Naive thymus-derived CD4-positive, alpha-beta T cell (primary cell): ENCODE measurements at regions not wholly inside any gene's neighbourhood (a gene's known extent, or its start where the extent isn't known, plus 50 kb on each side); places are given as distances from the start of the nearest gene placed in this dataset.
"Not testable (repeated sequence)": the region's sequence is repeated elsewhere in the genome, so short reads cannot be mapped to it uniquely, and the experiment has no call there.

Experiments used
- ATAC-seq: fragments of 150-1000 bp; cut with Tn5 transposase; 2 replicates; pipeline ENCODE4 v1.10.0; 2021; ENCODE audit warnings: mild to moderate bottlenecking, moderate library complexity
- CTCF ChIA-PET: fragments of 350-600 bp; sonication (Branson Sonifier 250); formaldehyde crosslinking; loops from one replicate; lab custom pipeline; 2021; ENCODE audit warnings: antibody characterized with exemption; lab: Charles Lee
- POLR2A ChIA-PET: fragments of 350-600 bp; sonication (Branson Sonifier 250); formaldehyde crosslinking; loops from one replicate; lab custom pipeline; 2021; ENCODE audit warnings: antibody characterized with exemption, inconsistent platforms; lab: Charles Lee
- DNase-seq, 9 donors: peaks; one replicate each; pipeline versions ENCODE4 v3.0.0 to v3.0.0-alpha.2; 2020 to 2022; ENCODE audit warnings: mixed read lengths in 1 of 9
- H3K27ac ChIP-seq: one replicate; pipeline ENCODE4 v1.7.0; 2013; ENCODE audit warnings: mild to moderate bottlenecking, low read depth, low read length, moderate library complexity
- H3K27me3 ChIP-seq, 2 donors: one replicate each; pipeline ENCODE4 v1.7.0; 2013; ENCODE audit warnings: low read length in 2 of 2, mild to moderate bottlenecking in 2 of 2, moderate library complexity in 2 of 2; ENCODE audit not compliant: control insufficient read depth in 2 of 2, insufficient read depth in 2 of 2
- H3K36me3 ChIP-seq, 3 experiments: 1 replicate in 2 of 3; 2 replicates in 1 of 3; pipeline ENCODE4 v1.7.0; 2013; ENCODE audit warnings: low read length in 3 of 3, mild to moderate bottlenecking in 3 of 3, moderate library complexity in 1 of 3; ENCODE audit not compliant: insufficient read depth in 3 of 3, control insufficient read depth in 2 of 3
- H3K4me1 ChIP-seq, 2 donors: one replicate each; pipeline ENCODE4 v1.7.0; 2013; ENCODE audit warnings: low read length in 2 of 2, mild to moderate bottlenecking in 2 of 2, moderate library complexity in 1 of 2; ENCODE audit not compliant: control insufficient read depth in 2 of 2, insufficient read depth in 2 of 2
- H3K4me3 ChIP-seq: 2 replicates; pipeline ENCODE4 v1.7.0; 2013; ENCODE audit warnings: mild to moderate bottlenecking, low read length
- H3K9me3 ChIP-seq, 3 experiments: 1 replicate in 2 of 3; 2 replicates in 1 of 3; pipeline ENCODE4 v1.7.0; 2013; ENCODE audit warnings: low read length in 3 of 3; ENCODE audit not compliant: control insufficient read depth in 2 of 3
- H3K27ac Mint-ChIP-seq, 9 donors: one replicate each; pipeline ENCODE4 v1.8.0; 2020 to 2022; ENCODE audit warnings: mixed read lengths in 9 of 9, mild to moderate bottlenecking in 8 of 9, moderate library complexity in 5 of 9, inconsistent platforms in 2 of 9
- H3K27me3 Mint-ChIP-seq, 5 donors: one replicate each; pipeline ENCODE4 v1.8.0; 2021 to 2022; ENCODE audit warnings: mixed read lengths in 5 of 5, mild to moderate bottlenecking in 1 of 5
- H3K36me3 Mint-ChIP-seq, 5 donors: one replicate each; pipeline ENCODE4 v1.8.0; 2020 to 2022; ENCODE audit warnings: mixed read lengths in 5 of 5, mild to moderate bottlenecking in 3 of 5, inconsistent platforms in 1 of 5
- H3K4me1 Mint-ChIP-seq, 7 donors: one replicate each; pipeline ENCODE4 v1.8.0; 2020 to 2022; ENCODE audit warnings: mixed read lengths in 7 of 7, mild to moderate bottlenecking in 3 of 7, inconsistent platforms in 1 of 7
- H3K4me3 Mint-ChIP-seq, 10 donors: one replicate each; pipeline ENCODE4 v1.8.0; 2020 to 2022; ENCODE audit warnings: mild to moderate bottlenecking in 10 of 10, mixed read lengths in 10 of 10, moderate library complexity in 6 of 10, inconsistent platforms in 2 of 10
- H3K9me3 Mint-ChIP-seq, 11 donors: one replicate each; pipeline ENCODE4 v1.8.0; 2020 to 2022; ENCODE audit warnings: mixed read lengths in 11 of 11, mild to moderate bottlenecking in 4 of 11, inconsistent platforms in 1 of 11, moderate library complexity in 1 of 11
- intact Hi-C, 2 donors: fragments of 100-400 bp; cut with micrococcal nuclease; formaldehyde crosslinking; loops; one replicate each; pipeline ENCODE4 v1.15.1; 2023

DNA sequence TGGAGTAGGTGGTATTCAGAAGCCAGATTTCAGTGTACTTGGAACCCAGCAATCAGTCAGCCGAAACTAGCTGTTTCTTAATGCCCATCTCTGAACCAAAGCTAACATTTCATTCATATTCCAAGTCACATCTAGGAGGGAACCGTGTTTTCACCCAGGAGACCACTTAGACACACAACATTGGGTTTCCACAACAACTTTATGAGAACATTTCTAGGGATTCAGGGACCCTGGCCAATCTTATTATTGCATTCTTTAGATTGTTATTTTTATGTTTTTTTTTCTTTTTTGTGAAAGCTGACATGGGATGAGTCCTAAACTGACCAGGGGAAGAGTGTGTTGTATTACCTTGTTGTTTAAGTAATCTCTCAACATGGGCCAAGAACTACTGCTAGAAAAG lies 72.5 kb upstream of the KIAA0040 start:
- ATAC-seq (no peak), DNase-seq (no peak)
- H3K27me3 Mint-ChIP-seq: peaks cover 0 to 26% (median 4%) of the 10 kb centered on the region in 5 donors
- Histone ChIP-seq H3K36me3 (no peaks in the 10 kb centered on the region), H3K27me3 (no peaks in the 10 kb centered on the region), H3K4me1 (no peaks in the 10 kb centered on the region), H3K9me3 (peaks cover 0 to 6% (median 0%) of the 10 kb centered on the region in 3 experiments), H3K4me3 (no peak overlapping the region), H3K27ac (no peak overlapping the region)
- intact Hi-C loops: no loop called here
- H3K4me3 Mint-ChIP-seq: no peak overlapping the region
- ChIA-PET CTCF (no interaction called here), POLR2A (no interaction called here)
- H3K36me3 Mint-ChIP-seq: peaks cover 5 to 16% (median 9%) of the 10 kb centered on the region in 5 donors
- H3K9me3 Mint-ChIP-seq: peaks cover 9 to 35% (median 22%) of the 10 kb centered on the region in 11 donors
- H3K27ac Mint-ChIP-seq: no peak overlapping the region
- no peaks in the 10 kb centered on the region for H3K4me1 Mint-ChIP-seq

- Histone ChIP-seq H3K27ac (no peak overlapping the region), H3K4me3 (no peak overlapping the region), H3K36me3 (no peaks in the 10 kb centered on the region), H3K4me1 (no peaks in the 10 kb centered on the region), H3K9me3 (peaks cover 0 to 6% (median 0%) of the 10 kb centered on the region in 3 experiments), H3K27me3 (no peaks in the 10 kb centered on the region)
- CTCF ChIA-PET: no interaction called here
- H3K4me3 Mint-ChIP-seq: no peak overlapping the region
- no peak for ATAC-seq
- no peak for DNase-seq
- H3K27ac Mint-ChIP-seq: no peak overlapping the region
- peaks cover 5 to 16% (median 11%) of the 10 kb centered on the region in 5 donors for H3K36me3 Mint-ChIP-seq
- POLR2A ChIA-PET: no interaction called here
- peaks cover 0 to 35% (median 4%) of the 10 kb centered on the region in 5 donors for H3K27me3 Mint-ChIP-seq
- H3K4me1 Mint-ChIP-seq: no peaks in the 10 kb centered on the region
- peaks cover 9 to 45% (median 25%) of the 10 kb centered on the region in 11 donors for H3K9me3 Mint-ChIP-seq
- intact Hi-C loops: no loop called here
Measured at GRCh38 chr1:175262621-175263020, 70.0 kb upstream of the KIAA0040 start.

- H3K4me3 Mint-ChIP-seq, H3K27ac Mint-ChIP-seq, H3K36me3 Mint-ChIP-seq, H3K36me3 ChIP-seq, H3K27ac ChIP-seq, H3K9me3 ChIP-seq, H3K4me3 ChIP-seq, ATAC-seq, H3K4me1 Mint-ChIP-seq, POLR2A ChIA-PET, DNase-seq, H3K4me1 ChIP-seq, H3K27me3 ChIP-seq, intact Hi-C loops, CTCF ChIA-PET: not testable (repeated sequence)
- Mint-ChIP-seq H3K9me3 (peaks cover 0 to 27% (median 12%) of the 10 kb centered on the region in 11 donors), H3K27me3 (peaks cover 0 to 38% (median 0%) of the 10 kb centered on the region in 5 donors)
Measured at GRCh38 chr1:175256246-175256645, 63.7 kb upstream of the KIAA0040 start.

DNA sequence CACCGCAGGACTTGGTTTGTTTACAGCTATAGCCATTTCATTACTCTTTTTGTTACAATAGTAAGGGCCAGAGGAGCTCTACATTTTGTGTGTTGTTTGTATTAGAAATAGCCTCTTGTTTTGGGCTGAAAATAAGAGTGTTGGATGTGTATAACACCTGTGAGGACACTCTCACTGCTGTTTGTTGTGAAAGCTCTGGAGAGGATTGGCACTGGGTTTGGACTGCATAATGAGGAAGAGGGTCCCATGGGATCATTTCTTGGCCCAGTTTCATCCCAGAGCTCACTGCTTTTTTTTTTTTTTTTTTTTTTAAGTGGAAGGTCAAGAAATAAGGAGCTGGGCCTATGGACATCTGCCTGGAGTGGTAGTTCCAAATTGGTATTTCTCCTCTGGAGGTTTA lies 61.6 kb upstream of the KIAA0040 start:
- intact Hi-C loops: no loop called here
- Mint-ChIP-seq H3K4me3 (no peak overlapping the region), H3K27me3 (peaks cover 0 to 36% (median 0%) of the 10 kb centered on the region in 5 donors), H3K36me3 (peaks cover 0 to 2% (median 0%) of the 10 kb centered on the region in 5 donors), H3K4me1 (no peaks in the 10 kb centered on the region), H3K9me3 (peaks cover 0 to 18% (median 4%) of the 10 kb centered on the region in 11 donors), H3K27ac (peak overlapping the region in 1 of 9 donors; percentile 43)
- ATAC-seq: no peak
- Histone ChIP-seq H3K4me3 (no peak overlapping the region), H3K27me3 (no peaks in the 10 kb centered on the region), H3K36me3 (no peaks in the 10 kb centered on the region), H3K9me3 (no peaks in the 10 kb centered on the region), H3K27ac (no peak overlapping the region), H3K4me1 (no peaks in the 10 kb centered on the region)
- ChIA-PET POLR2A (interaction anchor here (0.8 kb wide), 1 partner anchor 107 kb away, joined by 3 read pairs; no protein-coding TSS in a partner anchor), CTCF (interaction anchor here (0.6 kb wide), 1 partner anchor 103 kb away, joined by 3 read pairs; no protein-coding TSS in a partner anchor)
- DNase-seq: no peak

DNA sequence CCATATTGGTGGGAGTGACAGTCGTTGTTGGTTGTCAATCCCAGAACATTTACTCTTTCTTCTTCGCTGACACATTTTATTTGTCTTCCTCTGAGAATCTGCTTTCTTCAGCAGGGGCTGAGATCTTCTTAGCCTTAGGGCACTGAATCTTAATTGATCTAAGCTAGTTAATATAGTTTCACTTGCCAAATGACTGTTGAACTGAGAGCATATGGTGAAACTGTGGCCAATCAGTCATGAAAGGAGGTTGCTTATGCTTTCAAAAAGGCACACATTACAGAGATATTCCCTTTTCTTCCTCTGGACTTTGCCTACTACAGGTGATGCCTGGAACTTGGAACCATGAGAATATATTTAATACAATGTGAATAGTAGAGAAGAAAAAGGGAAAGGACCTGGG lies 60.0 kb upstream of the KIAA0040 start:
- Histone ChIP-seq H3K4me3 (no peak overlapping the region), H3K4me1 (no peaks in the 10 kb centered on the region), H3K27ac (no peak overlapping the region), H3K36me3 (no peaks in the 10 kb centered on the region), H3K27me3 (no peaks in the 10 kb centered on the region), H3K9me3 (no peaks in the 10 kb centered on the region)
- POLR2A ChIA-PET: interaction anchor here (0.9 kb wide), 1 partner anchor 98 kb away, joined by 3 read pairs; no protein-coding TSS in a partner anchor
- H3K27ac Mint-ChIP-seq: no peak overlapping the region
- H3K27me3 Mint-ChIP-seq: peaks cover 0 to 23% (median 0%) of the 10 kb centered on the region in 5 donors
- H3K9me3 Mint-ChIP-seq: peaks cover 0 to 10% (median 3%) of the 10 kb centered on the region in 11 donors
- intact Hi-C loops: no loop called here
- H3K36me3 Mint-ChIP-seq: no peaks in the 10 kb centered on the region
- CTCF ChIA-PET: interaction anchor here (0.6 kb wide), 1 partner anchor 101 kb away, joined by 3 read pairs; no protein-coding TSS in a partner anchor
- ATAC-seq: no peak
- no peak for DNase-seq
- H3K4me3 Mint-ChIP-seq: no peak overlapping the region
- peaks cover 0 to 5% (median 0%) of the 10 kb centered on the region in 7 donors for H3K4me1 Mint-ChIP-seq

DNA sequence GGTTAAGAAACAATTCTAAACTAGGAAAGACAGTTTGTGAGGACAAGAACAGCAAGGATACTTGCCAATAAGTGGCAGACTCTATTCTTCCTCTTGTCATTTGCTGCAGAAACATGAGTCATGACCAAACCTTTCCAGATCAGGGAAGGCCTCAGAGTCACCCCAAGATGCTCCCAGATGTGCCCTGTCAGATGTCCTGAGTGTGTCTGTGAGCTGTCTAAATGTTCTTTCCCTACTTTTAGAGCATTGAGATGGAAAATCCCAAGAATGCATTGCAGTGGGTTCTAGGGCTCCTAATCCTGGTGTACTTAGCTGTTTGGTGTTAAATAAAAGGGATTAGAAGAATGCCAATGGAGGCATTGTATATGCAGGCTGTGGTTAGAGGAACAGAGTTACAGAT lies 57.5 kb upstream of the KIAA0040 start:
- ATAC-seq (no peak), DNase-seq (no peak)
- POLR2A ChIA-PET: no interaction called here
- CTCF ChIA-PET: no interaction called here
- H3K27ac Mint-ChIP-seq: no peak overlapping the region
- peaks cover 0 to 16% (median 3%) of the 10 kb centered on the region in 11 donors for H3K9me3 Mint-ChIP-seq
- no peaks in the 10 kb centered on the region for H3K4me1 ChIP-seq
- H3K4me1 Mint-ChIP-seq: peaks cover 0 to 5% (median 0%) of the 10 kb centered on the region in 7 donors
- no peaks in the 10 kb centered on the region for H3K27me3 ChIP-seq
- intact Hi-C loops: no loop called here
- peaks cover 0 to 7% (median 0%) of the 10 kb centered on the region in 5 donors for H3K36me3 Mint-ChIP-seq
- H3K27ac ChIP-seq: no peak overlapping the region
- no peak overlapping the region for H3K4me3 ChIP-seq
- no peaks in the 10 kb centered on the region for H3K36me3 ChIP-seq
- peaks cover 0 to 13% (median 0%) of the 10 kb centered on the region in 5 donors for H3K27me3 Mint-ChIP-seq
- no peak overlapping the region for H3K4me3 Mint-ChIP-seq
- H3K9me3 ChIP-seq: no peaks in the 10 kb centered on the region

DNA sequence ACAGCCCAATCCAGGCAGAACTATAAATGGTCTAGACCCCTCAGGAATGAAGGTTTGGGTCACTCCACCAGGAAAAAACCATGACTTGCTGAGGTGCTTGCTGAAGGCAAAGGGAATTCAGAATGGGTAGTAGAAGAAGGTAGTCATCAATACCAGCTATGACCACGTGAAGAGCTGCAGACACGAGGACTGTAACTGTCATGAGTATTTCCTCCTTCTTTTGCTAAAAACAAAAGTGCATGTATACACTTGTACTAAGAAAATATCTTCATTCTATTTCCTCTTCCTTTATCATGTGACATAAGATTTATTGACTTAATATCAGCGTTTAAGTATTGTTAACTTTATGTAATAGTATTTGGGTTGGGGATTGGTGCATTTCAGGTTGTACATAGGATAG lies 55.5 kb upstream of the KIAA0040 start:
- intact Hi-C loops: not testable (repeated sequence)
- H3K27me3 Mint-ChIP-seq: peaks cover 0 to 11% (median 0%) of the 10 kb centered on the region in 5 donors

More for the DNA sequence above, 55.5 kb upstream of the KIAA0040 start:
- H3K4me3 Mint-ChIP-seq, POLR2A ChIA-PET, H3K9me3 ChIP-seq, ATAC-seq, H3K4me1 ChIP-seq, H3K27me3 ChIP-seq, H3K36me3 ChIP-seq, H3K27ac Mint-ChIP-seq, DNase-seq, H3K4me3 ChIP-seq, H3K27ac ChIP-seq, H3K4me1 Mint-ChIP-seq: not testable (repeated sequence)
- Mint-ChIP-seq H3K9me3 (peaks cover 0 to 36% (median 12%) of the 10 kb centered on the region in 11 donors), H3K36me3 (peaks cover 0 to 18% (median 8%) of the 10 kb centered on the region in 5 donors)
- CTCF ChIA-PET: interaction anchor here (0.7 kb wide), 1 partner anchor 13 kb away, joined by 3 read pairs; no protein-coding TSS in a partner anchor
